HUES64 (cell line): ENCODE measurements at regions not wholly inside any gene's neighbourhood (a gene's known extent, or its start where the extent isn't known, plus 50 kb on each side); places are given as distances from the start of the nearest gene placed in this dataset.

Experiments
- H3K27ac ChIP-seq: 2 replicates; pipeline ENCODE4 v1.7.0; 2013; ENCODE audit warnings: low read depth, low read length, inconsistent platforms
- H3K27me3 ChIP-seq: 2 replicates; pipeline ENCODE4 v1.6.1; 2013; ENCODE audit warnings: mild to moderate bottlenecking, low read length; ENCODE audit not compliant: insufficient read depth
- H3K36me3 ChIP-seq: 2 replicates; pipeline ENCODE4 v1.6.1; 2013; ENCODE audit warnings: mild to moderate bottlenecking, low read length; ENCODE audit not compliant: insufficient read depth
- H3K4me1 ChIP-seq: 2 replicates; pipeline ENCODE4 v1.6.1; 2013; ENCODE audit warnings: mild to moderate bottlenecking, low read length, moderate library complexity; ENCODE audit not compliant: insufficient read depth
- H3K4me3 ChIP-seq: 2 replicates; pipeline ENCODE4 v1.5.1; 2013; ENCODE audit warnings: mild to moderate bottlenecking, low read length, moderate library complexity
- H3K9ac ChIP-seq: 2 replicates; pipeline ENCODE4 v1.6.1; 2013; ENCODE audit warnings: mild to moderate bottlenecking, low read depth, low read length
- H3K9me3 ChIP-seq: 2 replicates; pipeline ENCODE4 v1.6.1; 2013; ENCODE audit warnings: low read depth, low read length; ENCODE audit not compliant: insufficient read depth
- WGBS: fragments of 150-250, 120-280 bp; methylation state at CpG from one replicate; pipeline ENCODE4 v1.1.7; 2013; ENCODE audit warnings: missing lambda C conversion rate; 5-methylcytosine and 5-hydroxymethylcytosine counted together

DNA sequence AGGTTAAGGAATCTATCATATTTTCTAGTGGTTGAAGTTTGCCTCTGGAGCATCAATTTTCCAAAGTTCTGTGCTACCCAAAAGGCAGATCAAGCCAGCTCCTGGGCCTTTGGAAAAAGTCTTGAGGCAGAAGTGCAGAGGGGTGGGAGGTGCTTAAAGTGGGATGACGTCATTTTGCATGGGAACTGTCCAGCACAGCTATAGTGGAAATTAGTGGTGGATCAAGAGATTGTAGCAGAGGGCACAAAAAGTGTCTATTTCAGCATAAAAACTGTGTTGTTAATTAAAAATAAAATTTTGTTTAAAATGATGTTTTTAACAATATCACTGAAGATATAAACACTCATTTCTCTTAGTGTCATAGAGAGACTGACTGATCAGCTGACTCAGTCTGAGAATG, 221.9 kb downstream of the LRRN1 start:
- WGBS: 27% methylated on average over 1 of the region's 1 CpG
- H3K27me3 ChIP-seq: peaks cover 2% of the 10 kb centered on the region; the same call in 1 of the 2 replicates
- H3K4me1 ChIP-seq: peaks cover 4% of the 10 kb centered on the region
- H3K36me3 ChIP-seq: no peaks in the 10 kb centered on the region
- no peaks in the 10 kb centered on the region for H3K9me3 ChIP-seq
- H3K27ac ChIP-seq: no peak overlapping the region
- H3K4me3 ChIP-seq: no peak overlapping the region
- no peak overlapping the region for H3K9ac ChIP-seq

DNA sequence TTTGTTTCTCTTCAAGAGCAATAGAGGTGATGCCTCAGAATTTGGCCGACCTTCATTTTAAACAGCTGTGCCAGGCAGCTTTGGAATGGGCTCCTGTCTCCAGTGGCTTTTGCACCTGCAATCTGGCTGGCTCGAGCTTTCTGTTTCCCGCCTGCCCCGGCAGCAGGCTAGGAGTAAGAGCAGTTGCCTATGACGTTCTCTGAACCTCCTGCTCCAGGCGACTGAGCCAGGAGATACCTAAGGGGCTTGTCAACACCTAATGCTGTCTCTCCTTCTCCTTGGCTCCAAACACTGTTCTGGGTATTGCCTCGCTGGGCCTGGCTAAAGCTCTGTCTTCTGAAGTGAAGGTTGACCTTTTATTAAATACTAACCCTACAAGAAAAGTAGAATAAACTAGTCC, 229.9 kb downstream of the LRRN1 start:
- no peaks in the 10 kb centered on the region for H3K9me3 ChIP-seq
- peaks cover 12% of the 10 kb centered on the region for H3K27me3 ChIP-seq
- H3K4me1 ChIP-seq: no peaks in the 10 kb centered on the region
- H3K27ac ChIP-seq: no peak overlapping the region
- no peak overlapping the region for H3K9ac ChIP-seq
- no peak overlapping the region for H3K4me3 ChIP-seq
- 93% methylated on average over 7 of the region's 7 CpGs for WGBS
- H3K36me3 ChIP-seq: no peaks in the 10 kb centered on the region

DNA sequence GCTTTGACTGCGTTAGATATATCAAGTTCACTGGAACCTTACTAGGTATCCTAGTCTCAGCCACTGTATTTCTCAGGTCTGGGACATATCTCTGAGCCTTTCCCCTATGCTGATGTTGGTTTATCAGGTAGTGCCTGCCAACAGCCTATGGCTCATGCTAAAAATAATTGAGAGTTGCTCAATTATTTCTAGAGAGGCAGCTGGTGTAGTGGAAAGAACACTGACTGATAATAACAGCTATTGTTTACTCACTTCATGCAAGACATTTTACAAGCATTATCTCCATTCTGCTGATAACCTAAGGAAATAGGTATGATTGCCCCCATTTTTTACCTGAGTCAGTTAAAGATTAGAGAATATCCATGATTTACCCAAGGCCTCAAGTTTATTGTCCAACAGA, 231.4 kb downstream of the LRRN1 start:
- Histone ChIP-seq H3K27ac (no peak overlapping the region), H3K4me1 (no peaks in the 10 kb centered on the region), H3K36me3 (no peaks in the 10 kb centered on the region), H3K4me3 (no peak overlapping the region), H3K27me3 (peaks cover 10% of the 10 kb centered on the region), H3K9me3 (no peaks in the 10 kb centered on the region), H3K9ac (no peak overlapping the region)
- WGBS: 95% methylated on average over 1 of the region's 1 CpG

DNA sequence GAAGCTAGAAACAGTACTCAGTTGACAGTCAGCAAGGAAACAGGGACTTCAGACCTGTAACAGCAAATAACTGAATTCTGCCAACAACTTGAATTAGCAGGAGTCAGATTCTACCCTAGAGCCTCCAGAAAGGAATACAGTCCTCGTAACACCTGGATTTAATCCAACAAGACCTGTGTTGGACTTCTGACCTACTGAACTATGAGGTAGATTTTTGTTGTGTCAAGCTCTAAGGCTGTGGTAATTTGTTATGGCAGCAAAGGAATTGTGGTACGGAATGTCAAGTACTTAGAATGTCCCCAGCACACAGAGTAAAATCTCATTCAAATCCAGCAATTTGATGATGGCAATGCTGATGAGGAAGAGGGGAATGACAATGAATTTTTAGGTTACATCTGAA, 234.1 kb downstream of the LRRN1 start:
- H3K27ac ChIP-seq: no peak overlapping the region
- H3K9me3 ChIP-seq: no peaks in the 10 kb centered on the region
- no peaks in the 10 kb centered on the region for H3K4me1 ChIP-seq
- H3K9ac ChIP-seq: no peak overlapping the region
- H3K27me3 ChIP-seq: peaks cover 10% of the 10 kb centered on the region
- H3K4me3 ChIP-seq: no peak overlapping the region
- H3K36me3 ChIP-seq: no peaks in the 10 kb centered on the region
- WGBS: 100% methylated on average over 2 of the region's 2 CpGs

DNA sequence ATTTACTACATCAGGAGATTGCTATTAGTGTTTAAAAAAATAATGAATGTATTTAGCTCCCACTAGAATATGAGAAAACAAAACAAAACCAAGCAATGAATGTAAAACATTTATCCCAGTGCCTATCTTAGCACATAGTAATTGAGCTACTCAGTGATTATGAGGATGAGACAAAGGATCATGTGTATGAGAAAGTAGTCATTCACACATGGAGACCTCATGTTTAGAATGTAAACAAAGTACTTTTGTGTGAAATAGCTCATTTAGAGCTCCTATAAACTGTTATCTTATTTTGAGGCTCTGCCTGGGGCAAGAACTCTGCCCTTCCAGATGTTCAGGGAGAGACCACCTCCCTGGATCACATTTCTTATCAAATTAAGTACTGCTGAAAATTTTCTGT, 236.8 kb downstream of the LRRN1 start:
- Histone ChIP-seq H3K4me3 (no peak overlapping the region), H3K36me3 (no peaks in the 10 kb centered on the region), H3K9ac (no peak overlapping the region), H3K4me1 (no peaks in the 10 kb centered on the region), H3K9me3 (no peaks in the 10 kb centered on the region), H3K27me3 (no peaks in the 10 kb centered on the region), H3K27ac (no peak overlapping the region)

DNA sequence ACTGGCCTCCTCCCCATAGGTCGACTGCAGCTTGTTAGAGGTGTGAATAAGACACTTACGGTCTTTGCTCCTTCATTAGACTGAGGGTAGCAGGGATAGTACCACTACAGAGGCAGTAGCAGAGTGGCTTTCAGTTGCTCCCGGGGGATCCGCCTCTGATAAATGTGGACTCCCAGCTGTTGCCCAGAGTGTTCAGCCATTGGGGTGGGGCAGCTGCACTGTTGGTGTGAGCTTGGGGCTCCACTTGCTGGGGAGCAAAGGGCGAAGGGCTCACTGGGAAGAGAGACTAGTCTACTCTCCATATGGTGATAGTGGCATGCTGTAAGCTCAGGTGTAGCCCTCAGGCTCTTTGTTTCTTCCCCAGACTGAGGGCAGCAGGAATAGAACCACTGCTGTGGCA, 239.1 kb downstream of the LRRN1 start:
- H3K27ac ChIP-seq: no peak overlapping the region
- H3K4me3 ChIP-seq: no peak overlapping the region
- no peaks in the 10 kb centered on the region for H3K27me3 ChIP-seq
- no peaks in the 10 kb centered on the region for H3K36me3 ChIP-seq
- H3K9ac ChIP-seq: no peak overlapping the region
- 91% methylated on average over 5 of the region's 5 CpGs for WGBS
- no peaks in the 10 kb centered on the region for H3K4me1 ChIP-seq
- no peaks in the 10 kb centered on the region for H3K9me3 ChIP-seq

DNA sequence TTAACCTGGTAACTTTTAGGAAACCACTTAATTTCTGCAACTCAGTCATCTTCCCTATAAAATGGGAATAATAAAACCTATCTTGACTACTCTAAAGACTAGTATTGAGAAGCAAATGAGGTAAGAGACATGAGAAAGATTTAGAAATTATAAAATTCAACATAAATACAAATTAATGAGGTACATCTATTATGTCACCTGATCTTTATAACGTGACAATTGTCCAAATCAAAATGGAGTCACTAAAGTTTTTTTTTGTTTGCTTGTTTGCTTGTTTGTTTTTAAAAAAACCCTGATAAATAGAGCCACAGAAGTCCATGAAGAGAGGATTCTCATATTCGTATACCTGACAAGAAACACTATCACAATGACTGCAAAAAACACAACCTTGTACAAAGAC, 242.8 kb downstream of the LRRN1 start:
- Histone ChIP-seq H3K4me1 (no peaks in the 10 kb centered on the region), H3K27me3 (no peaks in the 10 kb centered on the region), H3K4me3 (no peak overlapping the region), H3K36me3 (no peaks in the 10 kb centered on the region), H3K9ac (no peak overlapping the region), H3K27ac (no peak overlapping the region), H3K9me3 (no peaks in the 10 kb centered on the region)
- WGBS: 98% methylated on average over 2 of the region's 2 CpGs

DNA sequence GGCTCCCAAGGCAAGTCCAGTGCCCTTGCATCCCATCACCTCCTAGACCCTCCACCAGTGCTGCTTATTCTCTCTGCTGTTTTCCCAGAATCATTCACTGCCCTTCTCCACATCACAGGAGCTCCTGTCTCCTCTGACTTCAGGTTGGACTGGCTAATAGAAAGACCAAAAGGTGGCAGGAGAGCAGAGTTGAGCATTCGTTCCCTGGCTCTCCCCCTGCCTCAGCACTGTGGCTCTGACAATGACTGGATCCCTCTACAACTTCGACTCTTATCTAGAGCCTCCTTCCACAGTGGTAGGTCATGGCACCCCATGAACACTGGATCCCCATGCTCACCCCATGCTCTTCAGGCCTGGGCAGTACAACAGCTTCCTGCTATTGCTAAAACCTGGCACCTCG, 243.6 kb downstream of the LRRN1 start:
- H3K27ac ChIP-seq: no peak overlapping the region
- no peaks in the 10 kb centered on the region for H3K9me3 ChIP-seq
- WGBS: 84% methylated on average over 3 of the region's 3 CpGs
- no peaks in the 10 kb centered on the region for H3K27me3 ChIP-seq
- no peaks in the 10 kb centered on the region for H3K4me1 ChIP-seq
- no peak overlapping the region for H3K9ac ChIP-seq
- H3K4me3 ChIP-seq: no peak overlapping the region
- no peaks in the 10 kb centered on the region for H3K36me3 ChIP-seq

DNA sequence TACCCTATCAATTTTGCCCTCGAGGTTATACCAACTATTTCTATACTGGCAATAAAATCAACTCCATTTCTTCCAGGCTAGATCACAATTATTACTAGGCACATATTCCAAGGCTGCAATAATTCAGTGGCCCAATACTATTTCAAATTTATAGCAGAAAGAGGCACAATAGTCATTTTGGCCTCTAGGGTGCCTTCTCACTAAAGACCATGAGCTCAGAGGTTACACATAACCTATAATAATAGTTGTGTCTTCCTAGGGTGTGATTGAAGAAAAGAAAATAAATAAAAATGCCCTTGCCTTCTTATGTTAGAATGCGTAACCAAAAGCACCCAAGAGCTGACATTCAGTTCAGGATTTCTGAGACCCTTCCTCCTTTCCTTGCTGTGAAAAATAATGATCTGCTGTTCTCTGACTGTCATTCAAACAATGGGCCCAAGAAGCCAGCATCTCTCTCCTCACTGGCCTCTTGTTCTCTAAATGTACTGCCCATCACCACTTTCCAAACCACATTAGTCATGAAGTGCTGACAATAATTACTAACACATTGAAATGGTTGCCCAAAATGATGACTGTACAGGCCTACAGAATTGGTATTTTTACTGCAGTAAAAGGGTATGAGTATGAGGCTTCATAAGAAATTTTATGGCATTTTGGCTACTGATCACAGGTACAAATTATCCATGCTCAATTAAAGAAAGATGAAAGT, 244.8 kb downstream of the LRRN1 start:
- H3K4me1 ChIP-seq: no peaks in the 10 kb centered on the region
- H3K27ac ChIP-seq: no peak overlapping the region
- no peak overlapping the region for H3K4me3 ChIP-seq
- no peaks in the 10 kb centered on the region for H3K36me3 ChIP-seq
- 93% methylated on average over 2 of the region's 2 CpGs for WGBS
- no peaks in the 10 kb centered on the region for H3K9me3 ChIP-seq
- no peaks in the 10 kb centered on the region for H3K27me3 ChIP-seq
- H3K9ac ChIP-seq: no peak overlapping the region

DNA sequence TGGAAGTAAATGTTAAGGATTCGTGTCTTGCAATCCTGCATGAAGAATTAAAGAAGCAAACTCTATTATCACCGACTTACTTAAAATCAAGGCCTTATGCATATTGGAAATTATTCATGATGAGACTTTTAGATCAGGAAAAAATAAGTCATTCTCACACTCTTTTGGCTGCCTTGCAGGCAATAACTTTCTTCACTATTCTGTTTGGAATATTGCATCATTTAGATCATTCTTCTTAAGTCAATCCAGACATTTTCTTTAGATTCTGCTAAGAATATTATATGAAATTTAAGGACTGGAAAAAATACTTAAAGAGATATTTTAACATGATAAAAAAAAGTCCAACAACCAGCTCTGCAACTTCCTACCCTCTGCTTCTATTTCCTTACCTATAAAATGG, 245.4 kb downstream of the LRRN1 start:
- Histone ChIP-seq H3K27me3 (no peaks in the 10 kb centered on the region), H3K36me3 (no peaks in the 10 kb centered on the region), H3K9ac (no peak overlapping the region), H3K9me3 (no peaks in the 10 kb centered on the region), H3K4me3 (no peak overlapping the region), H3K27ac (no peak overlapping the region), H3K4me1 (no peaks in the 10 kb centered on the region)
- no CpG with 5 or more reads among the region's 2 CpGs for WGBS

DNA sequence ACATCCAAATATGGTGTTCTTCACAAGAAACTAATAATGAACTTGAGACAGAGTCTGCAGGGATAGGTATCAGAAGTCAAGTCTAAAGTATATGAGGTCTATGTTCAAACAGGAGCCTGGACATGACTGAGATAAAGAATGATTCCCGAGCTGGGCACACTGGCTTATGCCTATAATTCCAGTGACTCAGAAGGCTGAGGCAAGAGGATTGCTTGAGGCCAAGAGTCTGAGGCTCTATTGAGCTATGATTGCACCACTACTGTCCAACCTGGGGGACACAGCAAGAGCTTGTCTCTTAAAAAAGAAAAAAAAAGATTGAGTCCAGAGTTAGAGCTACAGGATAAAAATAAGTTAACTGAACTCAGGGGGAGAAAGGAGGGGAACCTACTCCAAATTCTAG, 246.5 kb downstream of the LRRN1 start:
- H3K4me3 ChIP-seq: no peak overlapping the region
- no peaks in the 10 kb centered on the region for H3K27me3 ChIP-seq
- no peak overlapping the region for H3K27ac ChIP-seq
- no peak overlapping the region for H3K9ac ChIP-seq
- no peaks in the 10 kb centered on the region for H3K9me3 ChIP-seq
- WGBS: 84% methylated on average over 1 of the region's 1 CpG
- H3K36me3 ChIP-seq: no peaks in the 10 kb centered on the region
- no peaks in the 10 kb centered on the region for H3K4me1 ChIP-seq

DNA sequence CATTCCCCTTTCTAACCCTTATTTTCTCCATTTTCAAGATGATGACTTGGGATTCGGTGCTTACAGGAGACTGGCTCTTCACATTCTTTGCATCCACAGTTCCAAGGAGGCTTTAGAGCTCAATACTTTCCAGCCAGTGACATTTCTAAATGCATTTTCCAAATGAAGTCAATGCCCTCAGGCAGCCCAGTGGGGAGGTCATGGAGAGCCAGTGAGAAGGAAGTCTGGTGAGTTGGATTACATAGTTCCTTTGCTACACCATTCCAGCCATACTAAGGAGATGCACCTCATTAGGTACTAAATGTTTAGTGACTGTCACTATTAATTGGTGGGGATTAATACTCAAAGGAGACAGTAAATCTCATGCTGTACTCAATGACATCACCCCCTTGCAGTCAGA, 248.1 kb downstream of the LRRN1 start:
- Histone ChIP-seq H3K9me3 (no peaks in the 10 kb centered on the region), H3K4me3 (no peak overlapping the region), H3K9ac (no peak overlapping the region), H3K36me3 (no peaks in the 10 kb centered on the region), H3K27ac (no peak overlapping the region), H3K27me3 (no peaks in the 10 kb centered on the region), H3K4me1 (no peaks in the 10 kb centered on the region)
- WGBS: 93% methylated on average over 1 of the region's 1 CpG
